ENCODE measurements at regions not wholly inside any gene's neighbourhood (a gene's known extent, or its start where the extent isn't known, plus 50 kb on each side); places are given as distances from the start of the nearest gene placed in this dataset.

GRCh38 chr7:12951397-12951801, 264.0 kb downstream of the ARL4A start:
- H3K4me1 ChIP-seq (ENCODE audit: control insufficient read depth, low read depth, low read length): no peaks in the 10 kb centered on the region
- no peak overlapping the region for H3K4ac ChIP-seq (ENCODE audit: low read depth, low read length)
- no peak overlapping the region for H3K56ac ChIP-seq (ENCODE audit: low read length)
- H3K27ac ChIP-seq (ENCODE audit: low read depth, low read length): no peak overlapping the region
- no peak overlapping the region for H2BK15ac ChIP-seq (replicated peaks; ENCODE audit: low read depth)
- H4K8ac ChIP-seq (ENCODE audit: low read depth, low read length): no peak overlapping the region
- no peak overlapping the region for H2AK5ac ChIP-seq (ENCODE audit: low read length)
- no peaks in the 10 kb centered on the region for H3K79me2 ChIP-seq (ENCODE audit: control insufficient read depth, insufficient read depth, low read length)
- H3K23ac ChIP-seq (ENCODE audit: low read length): no peak overlapping the region
- H3K36me3 ChIP-seq (ENCODE audit: control insufficient read depth, insufficient read depth, low read length): no peaks in the 10 kb centered on the region
- no peak overlapping the region for H3K4me3 ChIP-seq (ENCODE audit: low read length)
- no peak overlapping the region for H3K4me2 ChIP-seq (ENCODE audit: low read length)
- H2BK5ac ChIP-seq (ENCODE audit: low read length): no peak overlapping the region
- H3K79me1 ChIP-seq (ENCODE audit: low read length): no peaks in the 10 kb centered on the region
- whole genome bisulfite sequencing (ENCODE audit: extremely low coverage, insufficient coverage, low lambda C conversion rate): no CpG with 5 or more reads among the region's 6 CpGs
- H4K5ac ChIP-seq (ENCODE audit: low read length): no peak overlapping the region
- H3K18ac ChIP-seq (ENCODE audit: low read length): no peak overlapping the region
- no peak overlapping the region for H3K9ac ChIP-seq (ENCODE audit: low read length)
- no peak overlapping the region for H2BK120ac ChIP-seq (ENCODE audit: low read depth, low read length)
- peak; percentile 41 for DNase-seq
- no peaks in the 10 kb centered on the region for H3K27me3 ChIP-seq (ENCODE audit: insufficient read depth, low read length, poor library complexity)

- no peak for DNase-seq
- no peaks in the 10 kb centered on the region for H3K79me2 ChIP-seq (ENCODE audit: control insufficient read depth, insufficient read depth, low read length)
- no peak overlapping the region for H3K9ac ChIP-seq (ENCODE audit: low read length)
- H3K27me3 ChIP-seq (ENCODE audit: insufficient read depth, low read length, poor library complexity): no peaks in the 10 kb centered on the region
- H2BK15ac ChIP-seq (replicated peaks; ENCODE audit: low read depth): no peak overlapping the region
- no peak overlapping the region for H3K27ac ChIP-seq (ENCODE audit: low read depth, low read length)
- H3K4me2 ChIP-seq (ENCODE audit: low read length): no peak overlapping the region
- no peak overlapping the region for H3K4ac ChIP-seq (ENCODE audit: low read depth, low read length)
- no peak overlapping the region for H3K23ac ChIP-seq (ENCODE audit: low read length)
- no peak overlapping the region for H3K56ac ChIP-seq (ENCODE audit: low read length)
- H2BK5ac ChIP-seq (ENCODE audit: low read length): no peak overlapping the region
- no peaks in the 10 kb centered on the region for H3K79me1 ChIP-seq (ENCODE audit: low read length)
- H3K4me1 ChIP-seq (ENCODE audit: control insufficient read depth, low read depth, low read length): no peaks in the 10 kb centered on the region
- no peak overlapping the region for H2BK120ac ChIP-seq (ENCODE audit: low read depth, low read length)
- no peak overlapping the region for H4K8ac ChIP-seq (ENCODE audit: low read depth, low read length)
- H2AK5ac ChIP-seq (ENCODE audit: low read length): no peak overlapping the region
- H3K36me3 ChIP-seq (ENCODE audit: control insufficient read depth, insufficient read depth, low read length): no peaks in the 10 kb centered on the region
- no peak overlapping the region for H3K18ac ChIP-seq (ENCODE audit: low read length)
- no peak overlapping the region for H4K5ac ChIP-seq (ENCODE audit: low read length)
- H3K4me3 ChIP-seq (ENCODE audit: low read length): no peak overlapping the region
Measured at GRCh38 chr7:12954380-12955033, 267.1 kb downstream of the ARL4A start.

DNA sequence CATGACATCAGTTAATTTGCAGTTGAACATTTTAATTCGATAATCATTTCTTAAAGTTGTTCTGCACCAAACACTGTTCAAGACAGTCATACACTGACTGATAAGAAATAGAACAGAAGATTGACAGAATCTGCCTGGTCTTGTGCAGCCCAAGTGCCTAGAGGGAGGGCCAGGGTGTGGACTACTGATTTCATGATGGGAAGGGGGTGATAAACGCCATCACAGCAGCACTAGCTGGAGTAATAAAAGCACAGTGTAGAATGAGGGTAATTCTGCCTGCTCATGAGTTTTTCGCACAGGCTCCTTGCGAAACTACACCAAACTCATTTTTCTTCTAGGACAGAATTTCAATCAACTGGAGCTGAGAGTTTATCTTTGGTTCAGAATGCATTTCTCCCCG, 270.1 kb downstream of the ARL4A start:
- Histone ChIP-seq H3K36me3 (ENCODE audit: control insufficient read depth, insufficient read depth, low read length) (no peaks in the 10 kb centered on the region), H4K5ac (ENCODE audit: low read length) (no peak overlapping the region), H3K9ac (ENCODE audit: low read length) (no peak overlapping the region), H3K23ac (ENCODE audit: low read length) (no peak overlapping the region), H3K27me3 (ENCODE audit: insufficient read depth, low read length, poor library complexity) (no peaks in the 10 kb centered on the region), H2BK15ac (replicated peaks; ENCODE audit: low read depth) (no peak overlapping the region), H4K8ac (ENCODE audit: low read depth, low read length) (no peak overlapping the region), H3K4me1 (ENCODE audit: control insufficient read depth, low read depth, low read length) (no peaks in the 10 kb centered on the region), H3K79me1 (ENCODE audit: low read length) (no peaks in the 10 kb centered on the region), H2AK5ac (ENCODE audit: low read length) (no peak overlapping the region), H3K4me3 (ENCODE audit: low read length) (no peak overlapping the region), H3K18ac (ENCODE audit: low read length) (no peak overlapping the region), H3K56ac (ENCODE audit: low read length) (no peak overlapping the region), H3K4ac (ENCODE audit: low read depth, low read length) (no peak overlapping the region), H3K4me2 (ENCODE audit: low read length) (no peak overlapping the region), H3K79me2 (ENCODE audit: control insufficient read depth, insufficient read depth, low read length) (no peaks in the 10 kb centered on the region), H3K27ac (ENCODE audit: low read depth, low read length) (no peak overlapping the region), H2BK120ac (ENCODE audit: low read depth, low read length) (no peak overlapping the region), H2BK5ac (ENCODE audit: low read length) (no peak overlapping the region)
- WGBS (ENCODE audit: extremely low coverage, insufficient coverage, low lambda C conversion rate): no CpG with 5 or more reads among the region's 5 CpGs
- no peak for DNase-seq

GRCh38 chr7:12961910-12962480, 274.6 kb downstream of the ARL4A start:
- Histone ChIP-seq H3K27ac (ENCODE audit: low read depth, low read length) (no peak overlapping the region), H3K79me2 (ENCODE audit: control insufficient read depth, insufficient read depth, low read length) (no peaks in the 10 kb centered on the region), H3K4me3 (ENCODE audit: low read length) (no peak overlapping the region), H3K79me1 (ENCODE audit: low read length) (no peaks in the 10 kb centered on the region), H3K56ac (ENCODE audit: low read length) (no peak overlapping the region), H3K9ac (ENCODE audit: low read length) (no peak overlapping the region), H2AK5ac (ENCODE audit: low read length) (no peak overlapping the region), H3K4ac (ENCODE audit: low read depth, low read length) (no peak overlapping the region), H3K18ac (ENCODE audit: low read length) (no peak overlapping the region), H2BK5ac (ENCODE audit: low read length) (no peak overlapping the region), H3K23ac (ENCODE audit: low read length) (no peak overlapping the region), H3K36me3 (ENCODE audit: control insufficient read depth, insufficient read depth, low read length) (no peaks in the 10 kb centered on the region), H2BK120ac (ENCODE audit: low read depth, low read length) (no peak overlapping the region), H4K8ac (ENCODE audit: low read depth, low read length) (no peak overlapping the region), H3K27me3 (ENCODE audit: insufficient read depth, low read length, poor library complexity) (no peaks in the 10 kb centered on the region), H3K4me1 (ENCODE audit: control insufficient read depth, low read depth, low read length) (no peaks in the 10 kb centered on the region), H3K4me2 (ENCODE audit: low read length) (no peak overlapping the region), H4K5ac (ENCODE audit: low read length) (no peak overlapping the region), H2BK15ac (replicated peaks; ENCODE audit: low read depth) (no peak overlapping the region)
- WGBS (ENCODE audit: extremely low coverage, insufficient coverage, low lambda C conversion rate): no CpG with 5 or more reads among the region's 4 CpGs
- DNase-seq: peak; percentile 19

DNA sequence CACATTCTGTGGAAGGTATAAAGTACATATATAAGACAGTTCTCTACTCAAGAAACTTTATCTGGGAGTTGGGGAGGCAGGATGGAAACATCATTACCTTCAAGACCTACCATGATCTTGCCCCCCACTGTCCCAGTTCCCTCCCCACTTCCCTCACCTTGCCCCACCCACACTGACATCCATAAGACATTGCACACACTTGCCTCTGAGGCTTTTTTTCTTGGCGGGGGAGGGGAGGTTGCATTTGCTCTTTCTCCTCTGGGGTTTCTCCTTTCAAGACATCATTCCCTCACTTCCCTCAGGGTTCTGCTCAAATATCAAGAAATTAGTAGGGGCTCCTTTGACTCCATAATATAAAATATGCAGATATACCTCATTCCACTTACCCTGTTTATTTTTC, 276.0 kb downstream of the ARL4A start:
- Histone ChIP-seq H3K23ac (ENCODE audit: low read length) (no peak overlapping the region), H3K79me1 (ENCODE audit: low read length) (no peaks in the 10 kb centered on the region), H3K56ac (ENCODE audit: low read length) (no peak overlapping the region), H4K8ac (ENCODE audit: low read depth, low read length) (no peak overlapping the region), H3K9ac (ENCODE audit: low read length) (no peak overlapping the region), H3K18ac (ENCODE audit: low read length) (no peak overlapping the region), H2BK15ac (replicated peaks; ENCODE audit: low read depth) (no peak overlapping the region), H2AK5ac (ENCODE audit: low read length) (no peak overlapping the region), H3K4me2 (ENCODE audit: low read length) (no peak overlapping the region), H3K79me2 (ENCODE audit: control insufficient read depth, insufficient read depth, low read length) (no peaks in the 10 kb centered on the region), H2BK120ac (ENCODE audit: low read depth, low read length) (no peak overlapping the region), H3K4me1 (ENCODE audit: control insufficient read depth, low read depth, low read length) (no peaks in the 10 kb centered on the region), H4K5ac (ENCODE audit: low read length) (no peak overlapping the region), H2BK5ac (ENCODE audit: low read length) (no peak overlapping the region), H3K4ac (ENCODE audit: low read depth, low read length) (no peak overlapping the region), H3K36me3 (ENCODE audit: control insufficient read depth, insufficient read depth, low read length) (no peaks in the 10 kb centered on the region), H3K4me3 (ENCODE audit: low read length) (no peak overlapping the region), H3K27me3 (ENCODE audit: insufficient read depth, low read length, poor library complexity) (no peaks in the 10 kb centered on the region), H3K27ac (ENCODE audit: low read depth, low read length) (no peak overlapping the region)
- no CpG with 5 or more reads among the region's 1 CpG for WGBS (ENCODE audit: extremely low coverage, insufficient coverage, low lambda C conversion rate)
- no peak for DNase-seq

DNA sequence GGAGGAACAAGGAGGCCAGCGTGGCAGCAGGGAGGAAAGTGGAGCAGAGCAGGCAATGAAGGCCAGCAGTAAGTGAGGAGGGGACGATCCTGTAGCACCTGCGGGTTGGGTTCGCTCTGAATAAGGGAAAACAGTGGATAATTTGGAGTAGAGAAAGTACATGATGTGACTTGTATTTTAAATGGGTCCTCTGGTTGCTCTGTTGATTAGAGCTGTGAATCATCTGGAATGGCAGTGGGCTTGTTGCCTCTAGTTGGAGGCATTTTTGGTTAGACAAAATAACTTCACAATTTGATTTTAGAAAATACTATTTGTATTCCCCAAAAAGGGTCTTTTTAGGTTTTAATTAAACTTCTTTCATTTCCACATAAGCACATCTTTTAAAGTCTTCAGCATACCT, 277.4 kb downstream of the ARL4A start:
- H3K79me1 ChIP-seq (ENCODE audit: low read length): no peaks in the 10 kb centered on the region
- no peaks in the 10 kb centered on the region for H3K36me3 ChIP-seq (ENCODE audit: control insufficient read depth, insufficient read depth, low read length)
- no peak overlapping the region for H3K4ac ChIP-seq (ENCODE audit: low read depth, low read length)
- H3K4me1 ChIP-seq (ENCODE audit: control insufficient read depth, low read depth, low read length): no peaks in the 10 kb centered on the region
- H3K27ac ChIP-seq (ENCODE audit: low read depth, low read length): no peak overlapping the region
- H3K4me3 ChIP-seq (ENCODE audit: low read length): no peak overlapping the region
- H2BK120ac ChIP-seq (ENCODE audit: low read depth, low read length): no peak overlapping the region
- no peak overlapping the region for H4K8ac ChIP-seq (ENCODE audit: low read depth, low read length)
- no peak overlapping the region for H3K23ac ChIP-seq (ENCODE audit: low read length)
- no peak for DNase-seq
- no CpG with 5 or more reads among the region's 4 CpGs for WGBS (ENCODE audit: extremely low coverage, insufficient coverage, low lambda C conversion rate)
- H3K9ac ChIP-seq (ENCODE audit: low read length): no peak overlapping the region
- no peak overlapping the region for H3K4me2 ChIP-seq (ENCODE audit: low read length)
- no peak overlapping the region for H3K56ac ChIP-seq (ENCODE audit: low read length)
- no peak overlapping the region for H4K5ac ChIP-seq (ENCODE audit: low read length)
- H2BK5ac ChIP-seq (ENCODE audit: low read length): no peak overlapping the region
- H2BK15ac ChIP-seq (replicated peaks; ENCODE audit: low read depth): no peak overlapping the region
- no peaks in the 10 kb centered on the region for H3K79me2 ChIP-seq (ENCODE audit: control insufficient read depth, insufficient read depth, low read length)
- no peak overlapping the region for H3K18ac ChIP-seq (ENCODE audit: low read length)
- H2AK5ac ChIP-seq (ENCODE audit: low read length): no peak overlapping the region
- no peaks in the 10 kb centered on the region for H3K27me3 ChIP-seq (ENCODE audit: insufficient read depth, low read length, poor library complexity)

Measured in mesendoderm (in vitro differentiated cells).